ENCODE measurements at regions not wholly inside any gene's neighbourhood (a gene's known extent, or its start where the extent isn't known, plus 50 kb on each side); places are given as distances from the start of the nearest gene placed in this dataset.

DNA sequence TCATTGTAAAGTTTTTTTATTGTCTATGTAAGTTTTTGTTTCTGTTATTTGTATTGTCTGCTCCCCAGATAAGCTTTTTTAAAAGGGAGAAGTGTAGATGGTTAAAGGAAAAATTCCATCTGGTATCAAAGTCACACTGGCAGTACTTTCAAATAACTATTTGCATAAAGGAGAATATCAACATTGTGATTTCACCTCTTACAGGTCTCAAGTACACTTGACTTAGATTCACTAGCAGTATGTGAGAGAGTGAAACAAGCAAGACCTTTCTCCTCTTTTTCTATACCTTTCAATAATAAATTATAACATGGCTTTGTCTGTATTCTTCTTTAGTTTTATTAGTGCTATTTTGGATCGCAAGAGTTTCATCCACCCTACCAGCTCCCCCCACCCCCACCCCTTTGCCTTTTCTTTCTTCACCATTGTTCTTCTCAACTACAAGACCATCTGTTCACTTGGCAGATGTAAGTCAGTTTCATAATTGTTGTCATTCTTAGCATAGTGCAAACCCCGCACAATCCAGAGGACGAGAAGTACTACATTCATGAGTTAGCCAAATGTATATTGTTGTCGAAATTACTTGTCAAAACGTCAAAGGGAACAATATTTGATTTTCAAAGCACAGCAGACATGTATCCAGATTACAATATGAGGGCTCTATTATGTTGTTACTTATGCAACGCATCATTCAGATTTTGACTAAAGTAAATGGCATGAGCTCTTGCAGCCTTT is 602.7 kb upstream of the FLRT2 start:
- no peak for TF ChIP-seq POLR2A (IDR thresholded peaks at IDR 0.05)
- TF ChIP-seq, protein P1, sequence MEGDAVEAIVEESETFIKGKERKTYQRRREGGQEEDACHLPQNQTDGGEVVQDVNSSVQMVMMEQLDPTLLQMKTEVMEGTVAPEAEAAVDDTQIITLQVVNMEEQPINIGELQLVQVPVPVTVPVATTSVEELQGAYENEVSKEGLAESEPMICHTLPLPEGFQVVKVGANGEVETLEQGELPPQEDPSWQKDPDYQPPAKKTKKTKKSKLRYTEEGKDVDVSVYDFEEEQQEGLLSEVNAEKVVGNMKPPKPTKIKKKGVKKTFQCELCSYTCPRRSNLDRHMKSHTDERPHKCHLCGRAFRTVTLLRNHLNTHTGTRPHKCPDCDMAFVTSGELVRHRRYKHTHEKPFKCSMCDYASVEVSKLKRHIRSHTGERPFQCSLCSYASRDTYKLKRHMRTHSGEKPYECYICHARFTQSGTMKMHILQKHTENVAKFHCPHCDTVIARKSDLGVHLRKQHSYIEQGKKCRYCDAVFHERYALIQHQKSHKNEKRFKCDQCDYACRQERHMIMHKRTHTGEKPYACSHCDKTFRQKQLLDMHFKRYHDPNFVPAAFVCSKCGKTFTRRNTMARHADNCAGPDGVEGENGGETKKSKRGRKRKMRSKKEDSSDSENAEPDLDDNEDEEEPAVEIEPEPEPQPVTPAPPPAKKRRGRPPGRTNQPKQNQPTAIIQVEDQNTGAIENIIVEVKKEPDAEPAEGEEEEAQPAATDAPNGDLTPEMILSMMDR (IDR thresholded peaks at IDR 0.05) = no peak
